ENCODE measurements at regions not wholly inside any gene's neighbourhood (a gene's known extent, or its start where the extent isn't known, plus 50 kb on each side); places are given as distances from the start of the nearest gene placed in this dataset.

DNA sequence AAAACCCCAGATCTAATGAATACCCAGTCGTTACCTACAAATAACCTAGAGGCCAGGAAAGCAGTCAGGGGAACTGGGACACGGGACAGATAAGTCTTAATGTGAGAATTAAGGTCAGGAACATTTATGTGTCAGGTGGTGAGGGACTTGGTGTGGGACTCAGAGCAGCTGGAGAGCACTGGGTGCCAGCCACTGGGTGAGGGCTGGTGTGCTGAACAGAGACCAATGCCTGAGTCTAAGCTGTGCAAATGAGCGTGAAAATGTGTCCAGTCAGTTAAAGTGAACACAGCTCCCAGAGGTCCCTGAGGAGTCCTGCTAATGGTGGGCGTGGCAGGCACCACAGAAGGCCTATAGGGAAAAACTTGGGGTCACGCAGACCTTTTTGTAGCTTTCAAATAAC lies 225.9 kb downstream of the C1D start:
- H3K4me1 Mint-ChIP-seq = no peaks in the 10 kb centered on the region
- ATAC-seq (no peak), DNase-seq (ENCODE audit: low spot score) (no peak)
- Histone ChIP-seq H3K4me1 (ENCODE audit: insufficient read depth) (no peaks in the 10 kb centered on the region), H2AFZ (no peak overlapping the region), H3K79me2 (replicated peaks; ENCODE audit: insufficient read depth) (no peaks in the 10 kb centered on the region), H3K27me3 (ENCODE audit: insufficient read depth) (no peaks in the 10 kb centered on the region), H3F3A (replicated peaks; ENCODE audit: low read depth) (no peaks in the 10 kb centered on the region), H3K9me2 (ENCODE audit: insufficient read depth) (no peaks in the 10 kb centered on the region), H3K4me2 (no peak overlapping the region), H4K20me1 (replicated peaks; ENCODE audit: insufficient read depth) (no peaks in the 10 kb centered on the region), H3K36me3 (ENCODE audit: insufficient read depth) (no peaks in the 10 kb centered on the region), H3K27ac (ENCODE audit: low read depth) (no peak overlapping the region), H3K4me3 (no peak overlapping the region)
- H3K27ac Mint-ChIP-seq = no peak overlapping the region
- no peaks in the 10 kb centered on the region for H3K36me3 Mint-ChIP-seq (ENCODE audit: low read depth)
- TF ChIP-seq, protein P1, sequence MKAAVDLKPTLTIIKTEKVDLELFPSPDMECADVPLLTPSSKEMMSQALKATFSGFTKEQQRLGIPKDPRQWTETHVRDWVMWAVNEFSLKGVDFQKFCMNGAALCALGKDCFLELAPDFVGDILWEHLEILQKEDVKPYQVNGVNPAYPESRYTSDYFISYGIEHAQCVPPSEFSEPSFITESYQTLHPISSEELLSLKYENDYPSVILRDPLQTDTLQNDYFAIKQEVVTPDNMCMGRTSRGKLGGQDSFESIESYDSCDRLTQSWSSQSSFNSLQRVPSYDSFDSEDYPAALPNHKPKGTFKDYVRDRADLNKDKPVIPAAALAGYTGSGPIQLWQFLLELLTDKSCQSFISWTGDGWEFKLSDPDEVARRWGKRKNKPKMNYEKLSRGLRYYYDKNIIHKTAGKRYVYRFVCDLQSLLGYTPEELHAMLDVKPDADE (IDR thresholded peaks at IDR 0.05) = no peak
- TF ChIP-seq CREB1 (CRISPR knock-in tag; IDR thresholded peaks at IDR 0.05; ENCODE audit: low read depth) = no peak
- TF ChIP-seq ZNF331 (CRISPR knock-in tag; IDR thresholded peaks at IDR 0.05; ENCODE audit: low read depth) = no peak
- TF ChIP-seq, protein P2, sequence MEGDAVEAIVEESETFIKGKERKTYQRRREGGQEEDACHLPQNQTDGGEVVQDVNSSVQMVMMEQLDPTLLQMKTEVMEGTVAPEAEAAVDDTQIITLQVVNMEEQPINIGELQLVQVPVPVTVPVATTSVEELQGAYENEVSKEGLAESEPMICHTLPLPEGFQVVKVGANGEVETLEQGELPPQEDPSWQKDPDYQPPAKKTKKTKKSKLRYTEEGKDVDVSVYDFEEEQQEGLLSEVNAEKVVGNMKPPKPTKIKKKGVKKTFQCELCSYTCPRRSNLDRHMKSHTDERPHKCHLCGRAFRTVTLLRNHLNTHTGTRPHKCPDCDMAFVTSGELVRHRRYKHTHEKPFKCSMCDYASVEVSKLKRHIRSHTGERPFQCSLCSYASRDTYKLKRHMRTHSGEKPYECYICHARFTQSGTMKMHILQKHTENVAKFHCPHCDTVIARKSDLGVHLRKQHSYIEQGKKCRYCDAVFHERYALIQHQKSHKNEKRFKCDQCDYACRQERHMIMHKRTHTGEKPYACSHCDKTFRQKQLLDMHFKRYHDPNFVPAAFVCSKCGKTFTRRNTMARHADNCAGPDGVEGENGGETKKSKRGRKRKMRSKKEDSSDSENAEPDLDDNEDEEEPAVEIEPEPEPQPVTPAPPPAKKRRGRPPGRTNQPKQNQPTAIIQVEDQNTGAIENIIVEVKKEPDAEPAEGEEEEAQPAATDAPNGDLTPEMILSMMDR (conservative IDR thresholded peaks at IDR 0.05; ENCODE audit: low read depth in 2 of 2) = no peak
- no peak for TF ChIP-seq JUNB (IDR thresholded peaks at IDR 0.05; ENCODE audit: unreplicated experiment)
- TF ChIP-seq POLR2AphosphoS5 (IDR thresholded peaks at IDR 0.05; ENCODE audit: low read depth) = no peak
- TF ChIP-seq ZNF114 (CRISPR knock-in tag; IDR thresholded peaks at IDR 0.05) = no peak
- no peak overlapping the region for H3K4me3 Mint-ChIP-seq
- H3K27me3 Mint-ChIP-seq (ENCODE audit: insufficient read depth, low read depth, poor library complexity) = peaks cover 2% of the 10 kb centered on the region
- no peaks in the 10 kb centered on the region; the same call in 2 of the 3 replicates for H3K9me3 Mint-ChIP-seq

DNA sequence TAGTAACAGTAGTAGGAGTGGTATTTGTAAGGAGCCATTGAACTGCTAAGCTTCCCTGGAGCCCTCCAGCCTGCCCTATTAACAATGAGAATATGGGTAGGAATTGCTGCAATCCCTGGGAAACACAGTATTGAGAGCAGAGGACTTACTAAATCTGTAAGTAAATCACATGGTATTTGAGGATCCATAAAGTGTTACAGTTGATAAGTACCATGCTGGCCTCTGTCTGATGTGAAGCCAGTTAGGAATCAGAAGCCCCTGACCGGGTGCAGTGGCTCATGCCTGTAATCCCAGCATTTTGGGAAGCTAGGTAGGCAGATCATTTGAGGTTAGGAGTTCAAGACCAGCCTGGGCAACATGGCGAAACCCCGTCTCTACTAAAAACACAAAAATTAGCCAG lies 224.6 kb downstream of the C1D start:
- Histone ChIP-seq H3K4me2 (no peak overlapping the region), H3K4me1 (ENCODE audit: insufficient read depth) (no peaks in the 10 kb centered on the region), H3F3A (replicated peaks; ENCODE audit: low read depth) (no peaks in the 10 kb centered on the region), H3K79me2 (replicated peaks; ENCODE audit: insufficient read depth) (no peaks in the 10 kb centered on the region), H2AFZ (no peak overlapping the region), H3K27me3 (ENCODE audit: insufficient read depth) (no peaks in the 10 kb centered on the region), H3K4me3 (no peak overlapping the region), H3K27ac (ENCODE audit: low read depth) (no peak overlapping the region), H3K36me3 (ENCODE audit: insufficient read depth) (no peaks in the 10 kb centered on the region), H3K9me2 (ENCODE audit: insufficient read depth) (no peaks in the 10 kb centered on the region), H4K20me1 (replicated peaks; ENCODE audit: insufficient read depth) (no peaks in the 10 kb centered on the region)
- no peaks in the 10 kb centered on the region; the same call in 2 of the 3 replicates for H3K9me3 Mint-ChIP-seq
- no peaks in the 10 kb centered on the region for H3K36me3 Mint-ChIP-seq (ENCODE audit: low read depth)
- H3K4me1 Mint-ChIP-seq = no peaks in the 10 kb centered on the region
- no peak for ATAC-seq
- H3K27me3 Mint-ChIP-seq (ENCODE audit: insufficient read depth, low read depth, poor library complexity) = peaks cover under 1% of the 10 kb centered on the region
- DNase-seq (ENCODE audit: low spot score) = no peak
- no peak overlapping the region for H3K27ac Mint-ChIP-seq
- H3K4me3 Mint-ChIP-seq = no peak overlapping the region
- TF ChIP-seq EZH2phosphoT487 (IDR thresholded peaks at IDR 0.05; ENCODE audit: unreplicated experiment) (no peak), NANOG (IDR thresholded peaks at IDR 0.05; ENCODE audit: borderline replicate concordance) (no peak), POLR2AphosphoS5 (IDR thresholded peaks at IDR 0.05; ENCODE audit: low read depth) (no peak), EZH2 (IDR thresholded peaks at IDR 0.05; ENCODE audit: low read depth, unreplicated experiment) (no peak), ZNF114 (CRISPR knock-in tag; IDR thresholded peaks at IDR 0.05) (no peak), STAT1 (IDR thresholded peaks at IDR 0.05; ENCODE audit: unreplicated experiment) (no peak)
- TF ChIP-seq, protein P1 (IDR thresholded peaks at IDR 0.05) = no peak
- TF ChIP-seq, protein P3, sequence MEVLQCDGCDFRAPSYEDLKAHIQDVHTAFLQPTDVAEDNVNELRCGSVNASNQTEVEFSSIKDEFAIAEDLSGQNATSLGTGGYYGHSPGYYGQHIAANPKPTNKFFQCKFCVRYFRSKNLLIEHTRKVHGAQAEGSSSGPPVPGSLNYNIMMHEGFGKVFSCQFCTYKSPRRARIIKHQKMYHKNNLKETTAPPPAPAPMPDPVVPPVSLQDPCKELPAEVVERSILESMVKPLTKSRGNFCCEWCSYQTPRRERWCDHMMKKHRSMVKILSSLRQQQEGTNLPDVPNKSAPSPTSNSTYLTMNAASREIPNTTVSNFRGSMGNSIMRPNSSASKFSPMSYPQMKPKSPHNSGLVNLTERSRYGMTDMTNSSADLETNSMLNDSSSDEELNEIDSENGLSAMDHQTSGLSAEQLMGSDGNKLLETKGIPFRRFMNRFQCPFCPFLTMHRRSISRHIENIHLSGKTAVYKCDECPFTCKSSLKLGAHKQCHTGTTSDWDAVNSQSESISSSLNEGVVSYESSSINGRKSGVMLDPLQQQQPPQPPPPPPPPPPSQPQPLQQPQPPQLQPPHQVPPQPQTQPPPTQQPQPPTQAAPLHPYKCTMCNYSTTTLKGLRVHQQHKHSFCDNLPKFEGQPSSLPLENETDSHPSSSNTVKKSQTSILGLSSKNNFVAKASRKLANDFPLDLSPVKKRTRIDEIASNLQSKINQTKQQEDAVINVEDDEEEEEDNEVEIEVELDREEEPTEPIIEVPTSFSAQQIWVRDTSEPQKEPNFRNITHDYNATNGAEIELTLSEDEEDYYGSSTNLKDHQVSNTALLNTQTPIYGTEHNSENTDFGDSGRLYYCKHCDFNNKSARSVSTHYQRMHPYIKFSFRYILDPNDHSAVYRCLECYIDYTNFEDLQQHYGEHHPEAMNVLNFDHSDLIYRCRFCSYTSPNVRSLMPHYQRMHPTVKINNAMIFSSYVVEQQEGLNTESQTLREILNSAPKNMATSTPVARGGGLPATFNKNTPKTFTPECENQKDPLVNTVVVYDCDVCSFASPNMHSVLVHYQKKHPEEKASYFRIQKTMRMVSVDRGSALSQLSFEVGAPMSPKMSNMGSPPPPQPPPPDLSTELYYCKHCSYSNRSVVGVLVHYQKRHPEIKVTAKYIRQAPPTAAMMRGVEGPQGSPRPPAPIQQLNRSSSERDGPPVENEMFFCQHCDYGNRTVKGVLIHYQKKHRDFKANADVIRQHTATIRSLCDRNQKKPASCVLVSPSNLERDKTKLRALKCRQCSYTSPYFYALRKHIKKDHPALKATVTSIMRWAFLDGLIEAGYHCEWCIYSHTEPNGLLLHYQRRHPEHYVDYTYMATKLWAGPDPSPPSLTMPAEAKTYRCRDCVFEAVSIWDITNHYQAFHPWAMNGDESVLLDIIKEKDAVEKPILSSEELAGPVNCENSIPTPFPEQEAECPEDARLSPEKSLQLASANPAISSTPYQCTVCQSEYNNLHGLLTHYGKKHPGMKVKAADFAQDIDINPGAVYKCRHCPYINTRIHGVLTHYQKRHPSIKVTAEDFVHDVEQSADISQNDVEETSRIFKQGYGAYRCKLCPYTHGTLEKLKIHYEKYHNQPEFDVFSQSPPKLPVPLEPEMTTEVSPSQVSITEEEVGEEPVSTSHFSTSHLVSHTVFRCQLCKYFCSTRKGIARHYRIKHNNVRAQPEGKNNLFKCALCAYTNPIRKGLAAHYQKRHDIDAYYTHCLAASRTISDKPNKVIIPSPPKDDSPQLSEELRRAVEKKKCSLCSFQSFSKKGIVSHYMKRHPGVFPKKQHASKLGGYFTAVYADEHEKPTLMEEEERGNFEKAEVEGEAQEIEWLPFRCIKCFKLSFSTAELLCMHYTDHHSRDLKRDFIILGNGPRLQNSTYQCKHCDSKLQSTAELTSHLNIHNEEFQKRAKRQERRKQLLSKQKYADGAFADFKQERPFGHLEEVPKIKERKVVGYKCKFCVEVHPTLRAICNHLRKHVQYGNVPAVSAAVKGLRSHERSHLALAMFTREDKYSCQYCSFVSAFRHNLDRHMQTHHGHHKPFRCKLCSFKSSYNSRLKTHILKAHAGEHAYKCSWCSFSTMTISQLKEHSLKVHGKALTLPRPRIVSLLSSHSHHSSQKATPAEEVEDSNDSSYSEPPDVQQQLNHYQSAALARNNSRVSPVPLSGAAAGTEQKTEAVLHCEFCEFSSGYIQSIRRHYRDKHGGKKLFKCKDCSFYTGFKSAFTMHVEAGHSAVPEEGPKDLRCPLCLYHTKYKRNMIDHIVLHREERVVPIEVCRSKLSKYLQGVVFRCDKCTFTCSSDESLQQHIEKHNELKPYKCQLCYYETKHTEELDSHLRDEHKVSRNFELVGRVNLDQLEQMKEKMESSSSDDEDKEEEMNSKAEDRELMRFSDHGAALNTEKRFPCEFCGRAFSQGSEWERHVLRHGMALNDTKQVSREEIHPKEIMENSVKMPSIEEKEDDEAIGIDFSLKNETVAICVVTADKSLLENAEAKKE (CRISPR knock-in tag; IDR thresholded peaks at IDR 0.05) = no peak
